ENCODE measurements at regions not wholly inside any gene's neighbourhood (a gene's known extent, or its start where the extent isn't known, plus 50 kb on each side); places are given as distances from the start of the nearest gene placed in this dataset.

DNA sequence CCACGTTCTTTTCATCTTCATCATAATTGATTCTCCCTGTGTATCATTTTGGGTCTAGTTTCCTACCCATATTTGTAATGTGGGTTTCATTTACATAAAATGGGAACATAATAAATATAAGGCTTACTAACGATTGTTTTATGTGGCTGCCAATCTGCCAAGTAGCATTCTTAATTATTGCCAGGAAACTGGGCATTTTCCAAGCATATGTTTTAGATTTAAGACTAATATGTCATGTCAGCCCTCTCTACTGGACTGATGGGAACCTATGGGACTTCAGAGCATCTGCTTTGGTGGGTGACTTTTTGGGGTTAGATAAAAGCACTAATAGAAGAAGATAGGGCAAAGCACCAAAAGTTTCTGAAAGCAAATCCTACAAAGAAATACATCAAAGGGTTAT, 157.5 kb downstream of the TBX18 start:
- no peaks in the 10 kb centered on the region for H3K9me3 ChIP-seq (replicated peaks; ENCODE audit: control insufficient read depth, insufficient read depth, low read length)
- H3K4me3 ChIP-seq (replicated peaks in 1 of 3; ENCODE audit: insufficient read depth in 1 of 3, low read depth in 1 of 3, low read length in 3 of 3), result no peak overlapping the region
- H3K9ac ChIP-seq (replicated peaks; ENCODE audit: extremely low read depth, insufficient read depth, low read length), result no peak overlapping the region
- no peak overlapping the region for H2AFZ ChIP-seq (ENCODE audit: low read depth, low read length)
- FAIRE-seq (no peak), DNase-seq (ENCODE audit: low read depth, low spot score) (no peak)
- no peaks in the 10 kb centered on the region for H3K27me3 ChIP-seq (ENCODE audit: control insufficient read depth in 2 of 2, insufficient read depth in 2 of 2, low read length in 2 of 2)
- no peak for TF ChIP-seq JUN (IDR thresholded peaks at IDR 0.05; ENCODE audit: borderline replicate concordance, insufficient read depth, insufficient read length, low read depth)
- no peak for TF ChIP-seq POLR2A (IDR thresholded peaks at IDR 0.05; ENCODE audit: low read depth, low read length)
- TF ChIP-seq GATA2 (IDR thresholded peaks at IDR 0.05; ENCODE audit: insufficient read depth, insufficient read length, low read depth, low read length), result no peak
- TF ChIP-seq, protein P1, sequence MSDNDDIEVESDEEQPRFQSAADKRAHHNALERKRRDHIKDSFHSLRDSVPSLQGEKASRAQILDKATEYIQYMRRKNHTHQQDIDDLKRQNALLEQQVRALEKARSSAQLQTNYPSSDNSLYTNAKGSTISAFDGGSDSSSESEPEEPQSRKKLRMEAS (IDR thresholded peaks at IDR 0.05; ENCODE audit: insufficient read depth, insufficient read length), result no peak
- no peak for TF ChIP-seq EZH2 (IDR thresholded peaks at IDR 0.05; ENCODE audit: borderline replicate concordance, low read depth, low read length, severe bottlenecking)
- TF ChIP-seq MYC (IDR thresholded peaks at IDR 0.05; ENCODE audit: low read depth, low read length), result no peak
- H3K27ac ChIP-seq (ENCODE audit: insufficient read depth, low read depth, low read length), result no peak overlapping the region
- H3K9me1 ChIP-seq (replicated peaks; ENCODE audit: control insufficient read depth, extremely low read depth, insufficient read depth, low read length), result no peaks in the 10 kb centered on the region
- no peaks in the 10 kb centered on the region for H4K20me1 ChIP-seq (replicated peaks; ENCODE audit: control insufficient read depth, extremely low read depth, insufficient read depth, low read length)
- no peaks in the 10 kb centered on the region for H3K36me3 ChIP-seq (ENCODE audit: control insufficient read depth in 2 of 2, extremely low read depth in 1 of 2, insufficient read depth in 2 of 2, low read length in 2 of 2)
- no TSS peak for BruUV-seq (replicated peaks)
- ChIA-PET POLR2A (no interaction called here), CTCF (interaction anchor here (1.1 to 1.2 kb wide), 2 partner anchors 14 to 140 kb away, joined by 3 read pairs; no protein-coding TSS in a partner anchor)
- H3K79me2 ChIP-seq (ENCODE audit: control insufficient read depth, insufficient read depth, low read length), result no peaks in the 10 kb centered on the region
- intact Hi-C loops (cut with micrococcal nuclease), result no loop called here
- dilution Hi-C loops (cut with MboI; ENCODE audit: extremely low pct_ligation_motif_present, low sequenced_read_pairs), result no loop called here
- H3K4me1 ChIP-seq (ENCODE audit: control insufficient read depth, extremely low read depth, insufficient read depth, low read length), result no peaks in the 10 kb centered on the region
- no peak overlapping the region for H3K4me2 ChIP-seq (ENCODE audit: insufficient read depth, low read length)

DNA sequence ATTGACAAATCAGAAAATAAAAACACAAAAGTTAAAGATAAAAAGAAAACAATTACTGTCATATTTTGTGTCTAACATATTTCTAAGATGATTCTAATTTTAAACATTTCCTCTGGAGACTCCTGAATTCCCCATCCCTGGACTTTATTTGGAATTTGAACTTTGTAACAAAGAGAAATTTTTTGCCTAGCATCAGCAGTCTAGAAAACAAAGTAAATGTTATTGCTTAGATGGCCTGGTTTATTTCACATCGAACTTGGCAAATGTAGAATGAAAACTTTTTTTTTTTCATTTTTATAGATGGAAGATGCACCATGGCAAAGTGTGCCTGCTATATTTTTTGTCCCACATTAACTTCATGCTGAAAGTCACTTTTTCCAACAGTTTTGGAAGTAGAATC, 159.1 kb downstream of the TBX18 start:
- no TSS peak for BruUV-seq (replicated peaks)

More for the DNA sequence above, 159.1 kb downstream of the TBX18 start:
- Histone ChIP-seq H3K4me3 (replicated peaks in 1 of 3; ENCODE audit: insufficient read depth in 1 of 3, low read depth in 1 of 3, low read length in 3 of 3) (no peak overlapping the region), H3K27ac (ENCODE audit: insufficient read depth, low read depth, low read length) (no peak overlapping the region), H3K9me1 (replicated peaks; ENCODE audit: control insufficient read depth, extremely low read depth, insufficient read depth, low read length) (no peaks in the 10 kb centered on the region), H4K20me1 (replicated peaks; ENCODE audit: control insufficient read depth, extremely low read depth, insufficient read depth, low read length) (no peaks in the 10 kb centered on the region), H2AFZ (ENCODE audit: low read depth, low read length) (no peak overlapping the region), H3K27me3 (ENCODE audit: control insufficient read depth in 2 of 2, insufficient read depth in 2 of 2, low read length in 2 of 2) (no peaks in the 10 kb centered on the region), H3K9me3 (replicated peaks; ENCODE audit: control insufficient read depth, insufficient read depth, low read length) (no peaks in the 10 kb centered on the region), H3K4me2 (ENCODE audit: insufficient read depth, low read length) (no peak overlapping the region), H3K36me3 (ENCODE audit: control insufficient read depth in 2 of 2, extremely low read depth in 1 of 2, insufficient read depth in 2 of 2, low read length in 2 of 2) (no peaks in the 10 kb centered on the region), H3K79me2 (ENCODE audit: control insufficient read depth, insufficient read depth, low read length) (no peaks in the 10 kb centered on the region), H3K9ac (replicated peaks; ENCODE audit: extremely low read depth, insufficient read depth, low read length) (no peak overlapping the region), H3K4me1 (ENCODE audit: control insufficient read depth, extremely low read depth, insufficient read depth, low read length) (peaks cover 10% of the 10 kb centered on the region)
- dilution Hi-C loops (cut with MboI; ENCODE audit: extremely low pct_ligation_motif_present, low sequenced_read_pairs), result no loop called here
- ChIA-PET POLR2A (no interaction called here), CTCF (no interaction called here)
- TF ChIP-seq POLR2AphosphoS5 (IDR thresholded peaks at IDR 0.05; ENCODE audit: insufficient read depth, low read depth, low read length) (no peak), POLR2A (IDR thresholded peaks at IDR 0.05; ENCODE audit: low read depth, low read length) (no peak), MYC (IDR thresholded peaks at IDR 0.05; ENCODE audit: low read depth, low read length) (no peak), JUN (IDR thresholded peaks at IDR 0.05; ENCODE audit: borderline replicate concordance, insufficient read depth, insufficient read length, low read depth) (no peak), FOS (IDR thresholded peaks at IDR 0.05; ENCODE audit: borderline replicate concordance, insufficient read depth, low read length) (no peak), GATA2 (IDR thresholded peaks at IDR 0.05; ENCODE audit: insufficient read depth, insufficient read length, low read depth, low read length) (no peak), EZH2 (IDR thresholded peaks at IDR 0.05; ENCODE audit: borderline replicate concordance, low read depth, low read length, severe bottlenecking) (no peak)
- TF ChIP-seq, protein P2, sequence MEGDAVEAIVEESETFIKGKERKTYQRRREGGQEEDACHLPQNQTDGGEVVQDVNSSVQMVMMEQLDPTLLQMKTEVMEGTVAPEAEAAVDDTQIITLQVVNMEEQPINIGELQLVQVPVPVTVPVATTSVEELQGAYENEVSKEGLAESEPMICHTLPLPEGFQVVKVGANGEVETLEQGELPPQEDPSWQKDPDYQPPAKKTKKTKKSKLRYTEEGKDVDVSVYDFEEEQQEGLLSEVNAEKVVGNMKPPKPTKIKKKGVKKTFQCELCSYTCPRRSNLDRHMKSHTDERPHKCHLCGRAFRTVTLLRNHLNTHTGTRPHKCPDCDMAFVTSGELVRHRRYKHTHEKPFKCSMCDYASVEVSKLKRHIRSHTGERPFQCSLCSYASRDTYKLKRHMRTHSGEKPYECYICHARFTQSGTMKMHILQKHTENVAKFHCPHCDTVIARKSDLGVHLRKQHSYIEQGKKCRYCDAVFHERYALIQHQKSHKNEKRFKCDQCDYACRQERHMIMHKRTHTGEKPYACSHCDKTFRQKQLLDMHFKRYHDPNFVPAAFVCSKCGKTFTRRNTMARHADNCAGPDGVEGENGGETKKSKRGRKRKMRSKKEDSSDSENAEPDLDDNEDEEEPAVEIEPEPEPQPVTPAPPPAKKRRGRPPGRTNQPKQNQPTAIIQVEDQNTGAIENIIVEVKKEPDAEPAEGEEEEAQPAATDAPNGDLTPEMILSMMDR (IDR thresholded peaks at IDR 0.05; ENCODE audit: extremely low read depth in 1 of 2, insufficient read depth in 1 of 2, low read depth in 1 of 2, low read length in 2 of 2), result no peak
- TF ChIP-seq, protein P1 (IDR thresholded peaks at IDR 0.05; ENCODE audit: insufficient read depth, insufficient read length), result no peak
- intact Hi-C loops (cut with micrococcal nuclease), result no loop called here
- no peak for FAIRE-seq
- no peak for DNase-seq (ENCODE audit: low read depth, low spot score)
